HPDE6-E6E7 (cell line): ENCODE measurements at regions not wholly inside any gene's neighbourhood (a gene's known extent, or its start where the extent isn't known, plus 50 kb on each side); places are given as distances from the start of the nearest gene placed in this dataset.

ENCODE experiments used
- DNase-seq: peaks from one replicate; pipeline ENCODE4 v3.0.0; 2011; ENCODE audit warnings: missing footprints; ENCODE audit errors: extremely low spot score

- DNase-seq = no peak
Measured at GRCh38 chr2:176502619-176503018, 233.4 kb downstream of the MTX2 start.

GRCh38 chr2:176503776-176504175 is 234.5 kb downstream of the MTX2 start:
- DNase-seq = no peak

GRCh38 chr2:176504440-176504839 is 235.2 kb downstream of the MTX2 start:
- no peak for DNase-seq

- DNase-seq = no peak
Measured at GRCh38 chr2:176507786-176508185, 238.5 kb downstream of the MTX2 start.

GRCh38 chr2:176508374-176508773 is 239.1 kb downstream of the MTX2 start:
- no peak for DNase-seq

GRCh38 chr2:176508984-176509740 is 239.9 kb downstream of the MTX2 start:
- DNase-seq = no peak

GRCh38 chr2:176514276-176514675 is 245.0 kb downstream of the MTX2 start:
- no peak for DNase-seq

GRCh38 chr2:176514805-176515500 is 245.7 kb downstream of the MTX2 start:
- DNase-seq = no peak

GRCh38 chr2:176516051-176516602 is 246.9 kb downstream of the MTX2 start:
- no peak for DNase-seq

GRCh38 chr2:176518823-176519222 is 249.6 kb downstream of the MTX2 start:
- no peak for DNase-seq

GRCh38 chr2:176521878-176522670 is 252.8 kb downstream of the MTX2 start:
- no peak for DNase-seq

GRCh38 chr2:176525086-176525485 is 255.8 kb downstream of the MTX2 start:
- no peak for DNase-seq

- DNase-seq = no peak
Measured at GRCh38 chr2:176526995-176527901, 258.0 kb downstream of the MTX2 start.

GRCh38 chr2:176531608-176532007 is 262.4 kb downstream of the MTX2 start:
- DNase-seq = no peak

- no peak for DNase-seq
Measured at GRCh38 chr2:176533505-176534193, 264.4 kb downstream of the MTX2 start.

- no peak for DNase-seq
Measured at GRCh38 chr2:176534798-176535466, 265.7 kb downstream of the MTX2 start.

- no peak for DNase-seq
Measured at GRCh38 chr2:176535467-176536113, 266.3 kb downstream of the MTX2 start.

- no peak for DNase-seq
Measured at GRCh38 chr2:176536439-176537133, 267.3 kb downstream of the MTX2 start.

GRCh38 chr2:176537932-176538331 is 268.7 kb downstream of the MTX2 start:
- DNase-seq = no peak
